Stimulated activated CD4-positive, alpha-beta T cell treated with anti-CD3 and anti-CD28 coated beads, Interleukin-12 subunit alpha, Interleukin-12 subunit beta, amount 100 ng/mL, for 24 hours (primary cell): ENCODE measurements at regions not wholly inside any gene's neighbourhood (a gene's known extent, or its start where the extent isn't known, plus 50 kb on each side); places are given as distances from the start of the nearest gene placed in this dataset.
A peak's percentile ranks its signal among the peaks of the same experiment; 100 is the strongest.

Experiments used
- DNase-seq, 2 experiments: peaks; one replicate each; pipeline ENCODE4 v3.0.0-alpha.2; 2020; ENCODE audit warnings: low read depth in 2 of 2

DNA sequence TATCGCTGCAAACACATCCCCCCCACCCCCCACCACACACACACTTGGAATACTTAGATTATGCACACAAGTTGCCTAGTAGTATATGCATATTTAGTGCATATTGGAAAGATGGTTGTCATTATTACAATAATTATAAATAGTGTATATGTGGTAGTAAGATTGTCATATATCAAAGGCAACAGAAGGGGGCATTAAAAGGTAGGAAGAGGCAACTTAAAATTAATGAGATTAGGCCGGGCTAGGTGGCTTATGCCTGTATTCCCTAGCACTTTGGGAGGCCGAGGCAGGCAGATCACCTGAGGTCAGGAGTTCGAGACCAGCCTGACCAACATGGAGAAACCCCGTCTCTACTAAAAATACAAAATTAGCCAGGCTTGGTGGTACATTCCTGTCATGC is 52.1 kb downstream of the GSC start:
- no peak for DNase-seq

- DNase-seq = no peak
Observed at GRCh38 chr14:94716976-94717375, 52.9 kb downstream of the GSC start.

GRCh38 chr14:94713115-94713514 is 56.8 kb downstream of the GSC start:
- no peak for DNase-seq

DNA sequence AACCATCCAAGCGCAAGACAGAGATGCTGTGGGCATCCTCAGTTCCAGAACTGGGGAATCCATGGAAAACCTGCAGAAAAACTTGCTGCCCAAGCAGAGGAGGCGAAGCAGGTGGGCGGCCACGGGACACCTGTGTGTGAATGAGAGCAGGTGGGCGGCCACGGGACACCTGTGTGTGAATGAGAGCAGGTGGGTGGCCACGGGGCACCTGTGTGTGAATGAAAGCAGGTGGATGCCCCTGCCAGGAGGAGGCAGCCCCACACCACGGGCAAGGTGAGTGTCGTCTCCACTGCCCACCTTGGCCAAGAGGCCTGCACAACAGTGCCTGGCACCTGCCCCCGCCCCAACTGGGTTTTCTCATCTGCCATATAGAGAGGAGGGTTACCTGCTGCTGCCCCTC is 59.2 kb downstream of the GSC start:
- no peak for DNase-seq

- no peak for DNase-seq
Observed at GRCh38 chr14:94707494-94707893, 62.4 kb downstream of the GSC start.

DNA sequence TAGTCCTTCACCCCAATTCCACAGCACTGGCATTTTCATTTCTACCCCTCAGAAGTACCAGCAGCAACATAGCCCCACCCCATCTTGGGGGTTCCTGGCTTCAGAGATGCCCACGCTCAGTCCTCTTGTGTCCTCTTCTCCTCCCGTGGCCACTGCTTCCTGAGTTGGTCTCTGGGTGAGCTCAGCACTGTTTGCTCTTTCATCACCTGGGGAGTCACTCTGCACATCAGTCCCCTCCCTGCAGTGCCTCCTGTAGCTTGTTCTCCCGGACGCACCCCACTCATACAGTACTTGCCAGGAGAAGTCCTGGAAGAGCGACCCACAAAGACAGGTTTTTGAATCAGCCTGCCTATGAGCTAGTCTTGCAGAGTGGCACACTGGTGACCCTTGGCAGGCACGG is 63.8 kb downstream of the GSC start:
- no peak for DNase-seq

DNA sequence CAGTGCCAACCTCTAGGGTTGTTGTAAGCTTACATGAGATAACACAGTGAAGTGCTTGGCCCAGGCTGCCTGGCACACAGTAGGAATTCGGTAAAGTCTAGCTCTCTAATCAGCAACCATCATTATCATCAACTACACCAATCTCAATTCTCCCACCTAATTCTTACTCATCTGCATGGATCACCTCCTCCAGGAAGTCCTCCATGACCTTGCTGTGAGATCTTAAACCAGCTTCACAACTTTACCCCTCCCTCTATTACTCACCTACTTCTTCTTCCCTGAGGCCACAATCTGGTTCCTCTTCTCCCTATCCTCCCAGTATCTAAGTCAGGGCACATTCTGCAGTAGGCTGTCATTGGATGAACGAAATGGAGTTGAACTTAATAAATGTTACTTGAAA is 67.3 kb downstream of the GSC start:
- DNase-seq = no peak

- DNase-seq = no peak
Observed at GRCh38 chr14:94701861-94702370, 68.0 kb downstream of the GSC start.

DNA sequence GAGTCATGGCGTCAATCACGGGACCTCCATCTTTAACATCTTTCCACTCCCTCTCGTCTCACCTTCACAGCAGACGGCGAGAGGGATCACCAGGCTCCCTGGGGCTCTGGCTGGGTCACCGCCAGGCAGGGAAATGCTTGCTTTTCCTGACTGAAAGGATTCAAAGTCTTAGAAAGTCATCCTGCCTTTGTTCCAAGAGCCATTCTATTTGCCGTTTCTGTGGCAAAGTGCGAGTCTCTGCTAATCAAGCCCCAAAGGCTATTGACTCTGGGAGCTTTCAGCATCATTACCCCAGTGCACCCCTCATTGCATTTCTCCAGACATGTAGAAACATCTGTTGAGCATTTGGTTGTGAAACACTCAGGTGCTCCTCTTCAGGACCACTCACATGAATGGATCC is 69.6 kb downstream of the GSC start:
- DNase-seq = no peak

- DNase-seq = no peak
Observed at GRCh38 chr14:94699831-94700230, 70.1 kb downstream of the GSC start.

GRCh38 chr14:94697773-94698556 is 71.9 kb downstream of the GSC start:
- no peak for DNase-seq

DNA sequence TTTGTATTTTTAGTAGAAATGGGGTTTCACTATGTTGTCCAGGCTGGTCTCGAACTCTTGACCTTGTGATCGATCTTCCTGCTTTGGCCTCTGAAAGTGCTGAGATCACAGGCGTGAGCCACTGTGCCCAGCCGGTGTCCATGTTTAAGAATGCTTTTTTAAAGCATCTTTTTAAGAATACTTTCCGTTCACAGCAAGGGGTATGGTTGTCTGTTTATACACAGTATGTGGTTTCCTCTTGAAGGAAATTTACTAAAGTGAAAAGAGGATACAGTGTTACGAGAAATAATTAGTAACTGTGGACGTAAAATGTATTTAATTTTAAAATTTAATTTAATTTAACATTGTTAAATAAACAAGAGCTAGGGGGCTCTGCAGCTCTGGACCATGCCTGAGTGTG is 73.4 kb downstream of the GSC start:
- DNase-seq = no peak

DNA sequence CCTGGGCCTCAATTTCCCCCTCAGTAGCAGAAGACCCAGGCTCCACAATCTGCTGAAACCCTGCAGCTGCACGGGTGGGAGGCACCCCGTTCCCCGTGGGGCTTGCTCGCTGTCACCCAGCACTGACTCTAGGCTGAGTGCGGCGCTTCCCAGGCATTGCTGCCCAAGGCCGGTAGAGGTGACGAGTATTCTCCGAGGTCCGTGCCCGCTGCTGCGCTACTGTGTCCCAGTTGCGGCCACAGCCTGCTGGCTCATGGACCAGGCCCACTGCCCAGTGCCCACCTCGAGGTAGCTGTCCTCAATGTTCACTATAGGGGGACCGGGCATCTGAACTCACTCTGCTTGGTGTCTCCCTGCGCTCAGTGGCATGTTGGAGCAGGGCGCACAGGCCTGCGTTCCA is 74.7 kb downstream of the GSC start:
- no peak for DNase-seq

DNA sequence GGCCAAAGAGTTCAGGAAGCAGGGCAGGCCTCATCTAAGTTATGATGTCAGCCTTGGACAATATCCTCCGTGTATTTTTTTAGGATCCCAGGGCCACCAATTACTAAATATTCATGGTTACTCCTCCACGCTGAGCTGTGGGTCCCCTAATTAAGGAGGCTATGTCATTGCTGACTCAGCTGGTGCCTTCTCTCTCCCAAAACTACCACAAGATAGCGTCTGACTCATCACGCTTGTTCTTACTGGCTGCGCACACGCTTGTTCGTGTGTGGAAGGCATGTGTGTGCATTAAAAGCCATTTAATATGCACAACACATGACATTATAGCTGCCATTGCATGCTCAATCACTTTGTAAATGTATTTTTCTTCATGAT is 78.3 kb downstream of the GSC start:
- DNase-seq = no peak

GRCh38 chr14:94690896-94691659 is 78.8 kb downstream of the GSC start:
- DNase-seq = no peak

GRCh38 chr14:94690486-94690885 is 78.3 kb downstream of the SERPINA3 start:
- no peak for DNase-seq

DNA sequence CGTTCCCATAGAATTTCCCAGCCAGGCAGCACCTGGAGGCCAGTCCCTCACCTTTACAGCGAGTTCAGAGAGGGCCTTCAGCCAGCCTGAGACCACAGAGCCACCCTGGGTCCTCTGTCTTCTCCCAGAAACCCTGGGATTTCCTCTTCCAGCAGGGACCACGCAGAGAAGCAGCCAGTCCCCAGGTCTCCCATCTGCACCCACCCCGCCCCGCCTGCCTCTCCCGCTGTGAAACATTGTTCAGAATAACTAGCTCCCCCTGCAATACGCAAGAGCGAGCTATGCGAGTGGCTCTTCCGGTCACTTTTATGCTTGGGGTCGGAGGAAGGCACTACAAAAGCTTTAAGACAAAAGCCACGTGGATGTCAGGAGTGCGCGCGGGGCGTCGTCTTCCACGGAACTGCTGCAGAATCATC is 77.8 kb downstream of the SERPINA3 start:
- no peak for DNase-seq

DNA sequence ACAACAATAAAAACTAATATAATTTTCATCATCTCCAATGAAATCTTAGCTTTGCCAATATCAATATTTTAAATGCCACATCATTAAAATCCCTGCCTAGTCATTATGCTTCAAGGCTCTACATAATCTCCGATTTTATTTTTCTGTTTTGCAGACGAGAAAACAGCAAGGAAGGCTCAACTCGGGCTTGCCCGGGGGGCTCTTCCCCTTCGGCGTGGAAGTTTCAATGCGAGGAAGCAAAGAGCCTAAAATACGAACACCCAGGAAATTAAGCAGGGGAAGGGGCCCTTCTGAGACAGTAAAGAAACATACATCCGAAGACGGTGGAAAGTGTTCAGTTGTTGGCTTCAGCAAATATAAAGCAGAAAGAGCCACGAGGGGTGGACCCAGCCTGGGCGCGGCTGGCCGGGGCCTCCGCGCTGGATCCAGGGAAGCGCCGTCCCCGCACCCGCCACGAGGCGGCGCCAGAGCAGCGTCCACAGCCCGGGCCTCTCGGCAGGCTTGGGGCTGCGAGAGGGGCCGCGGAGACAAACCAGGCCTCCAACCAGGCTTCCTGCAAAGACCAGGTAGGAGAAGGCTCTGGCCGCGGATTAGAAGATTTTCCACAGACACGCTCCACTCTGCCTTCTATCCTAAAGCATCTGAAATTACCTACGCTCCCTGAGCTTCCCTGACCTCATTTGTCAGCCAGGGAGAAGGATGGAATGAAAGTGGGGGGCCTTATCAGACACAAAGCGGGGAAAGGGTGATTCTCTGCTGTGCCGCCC is 77.2 kb downstream of the SERPINA3 start:
- DNase-seq = peak; percentile 19 to 42

DNA sequence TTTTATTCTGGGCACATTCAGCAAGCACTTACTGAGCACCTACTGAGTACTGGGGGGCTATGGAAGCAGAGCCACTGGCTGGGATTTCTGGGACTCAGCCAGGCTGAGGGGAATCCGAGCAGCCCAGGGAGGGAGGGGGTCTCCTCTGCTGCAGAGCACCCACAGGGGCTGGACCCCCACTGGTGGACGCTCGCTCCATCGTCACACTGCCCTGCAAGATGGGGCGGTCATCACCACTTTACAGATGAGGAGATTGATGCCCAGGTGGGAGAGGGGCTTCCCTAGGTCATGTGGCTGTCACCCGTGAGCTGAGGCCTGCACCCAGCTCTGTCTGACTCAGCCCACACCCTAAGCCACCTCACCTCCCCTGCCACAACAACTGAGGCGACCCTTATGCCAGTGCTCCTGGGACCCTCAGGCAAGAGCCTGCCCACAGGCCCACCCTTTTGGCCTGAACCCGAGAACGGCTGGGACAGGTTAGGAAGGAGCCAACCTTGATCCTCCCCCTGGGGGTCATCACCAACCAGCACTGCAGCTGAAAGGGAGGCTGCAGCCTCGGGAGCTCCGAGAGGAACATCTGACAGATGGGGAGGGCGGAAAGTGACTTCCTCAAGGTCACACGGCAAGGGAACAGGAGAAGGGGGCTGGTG is 74.4 kb downstream of the SERPINA3 start:
- DNase-seq = no peak

- DNase-seq = no peak
Observed at GRCh38 chr14:94685681-94686485, 73.7 kb downstream of the SERPINA3 start.

GRCh38 chr14:94685166-94685581 is 73.0 kb downstream of the SERPINA3 start:
- DNase-seq = no peak
